Breast epithelium (tissue), 3 donors: ENCODE measurements at regions not wholly inside any gene's neighbourhood (a gene's known extent, or its start where the extent isn't known, plus 50 kb on each side); places are given as distances from the start of the nearest gene placed in this dataset.

Experiments
- POLR2A ChIP-seq: fragments of 450-650 bp; IDR thresholded peaks from one replicate; pipeline ENCODE4 v1.6.1; 2016; ENCODE audit warnings: antibody characterized with exemption, mild to moderate bottlenecking, moderate library complexity
- POLR2AphosphoS5 ChIP-seq, 3 donors: sonication (generic); formaldehyde crosslinking; IDR thresholded peaks; one replicate each; pipeline ENCODE4 v1.6.1; 2017; ENCODE audit warnings: antibody characterized with exemption in 3 of 3

GRCh38 chr12:25347716-25348592 is 97.2 kb upstream of the KRAS start:
- no peak for TF ChIP-seq POLR2A
- no peak for TF ChIP-seq POLR2AphosphoS5 (IDR thresholded peaks at IDR 0.05)
